Skeletal muscle satellite cell (primary cell): ENCODE measurements at regions not wholly inside any gene's neighbourhood (a gene's known extent, or its start where the extent isn't known, plus 50 kb on each side); places are given as distances from the start of the nearest gene placed in this dataset.

ENCODE experiments used
- H3K27me3 ChIP-seq: 2 replicates; pipeline ENCODE4 v1.7.0; 2013; ENCODE audit warnings: low read length; ENCODE audit not compliant: control insufficient read depth, insufficient read depth
- H3K36me3 ChIP-seq: 2 replicates; pipeline ENCODE4 v1.7.0; 2013; ENCODE audit warnings: mild to moderate bottlenecking, control low read depth, low read length; ENCODE audit not compliant: insufficient read depth
- H3K4me1 ChIP-seq: 2 replicates; pipeline ENCODE4 v1.7.0; 2013; ENCODE audit warnings: low read length; ENCODE audit not compliant: control insufficient read depth, insufficient read depth
- H3K4me2 ChIP-seq: 2 replicates; pipeline ENCODE4 v1.7.0; 2013; ENCODE audit warnings: mild to moderate bottlenecking, low read length
- H3K4me3 ChIP-seq: 2 replicates; pipeline ENCODE4 v1.7.0; 2013; ENCODE audit warnings: low read length
- H3K9ac ChIP-seq: 2 replicates; pipeline ENCODE4 v1.7.0; 2013; ENCODE audit warnings: mild to moderate bottlenecking, low read depth, low read length, moderate library complexity
- H3K9me3 ChIP-seq: replicated peaks from 2 replicates; pipeline ENCODE4 v1.7.0; 2013; ENCODE audit warnings: mild to moderate bottlenecking, control low read depth, low read length

DNA sequence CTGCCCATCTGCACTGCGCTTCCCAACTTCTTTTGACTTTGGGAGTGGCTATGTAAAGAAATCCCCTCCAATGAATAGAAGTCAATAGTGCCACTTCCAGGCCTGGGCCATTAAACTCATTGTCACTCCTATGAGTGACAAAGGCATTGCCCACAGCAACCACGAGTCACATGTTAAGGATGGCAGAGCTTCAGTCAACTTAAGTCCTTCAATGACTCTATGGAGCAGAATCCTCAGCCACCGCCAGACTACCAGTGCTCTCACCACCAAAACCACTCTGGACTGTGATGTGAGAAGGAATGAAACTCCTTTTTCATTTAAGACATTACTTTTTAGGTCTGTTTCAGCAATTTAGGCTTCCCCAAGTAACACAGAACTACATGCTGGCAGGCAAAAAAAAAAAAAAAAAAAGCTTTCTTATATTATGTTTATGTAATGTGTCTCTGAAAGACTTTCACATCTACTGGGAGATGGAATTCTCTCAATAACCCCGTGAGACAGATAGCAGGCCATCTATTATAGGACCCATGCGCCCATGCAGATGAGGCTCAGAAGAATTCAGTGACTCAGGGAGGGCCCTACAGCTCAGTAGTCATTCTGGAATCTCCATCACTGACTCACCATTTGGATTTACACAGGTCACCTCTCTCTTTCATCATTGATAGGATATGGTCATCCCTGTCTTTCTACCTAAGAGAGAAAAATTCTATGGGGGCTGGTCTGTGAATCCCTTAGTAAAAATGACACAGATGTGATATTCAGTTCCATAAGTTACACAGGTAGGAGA lies 180.5 kb downstream of the CEMIP2 start:
- Histone ChIP-seq H3K4me3 (no peak overlapping the region), H3K9me3 (no peaks in the 10 kb centered on the region), H3K4me2 (no peak overlapping the region), H3K36me3 (no peaks in the 10 kb centered on the region), H3K9ac (no peak overlapping the region), H3K4me1 (no peaks in the 10 kb centered on the region), H3K27me3 (no peaks in the 10 kb centered on the region)

DNA sequence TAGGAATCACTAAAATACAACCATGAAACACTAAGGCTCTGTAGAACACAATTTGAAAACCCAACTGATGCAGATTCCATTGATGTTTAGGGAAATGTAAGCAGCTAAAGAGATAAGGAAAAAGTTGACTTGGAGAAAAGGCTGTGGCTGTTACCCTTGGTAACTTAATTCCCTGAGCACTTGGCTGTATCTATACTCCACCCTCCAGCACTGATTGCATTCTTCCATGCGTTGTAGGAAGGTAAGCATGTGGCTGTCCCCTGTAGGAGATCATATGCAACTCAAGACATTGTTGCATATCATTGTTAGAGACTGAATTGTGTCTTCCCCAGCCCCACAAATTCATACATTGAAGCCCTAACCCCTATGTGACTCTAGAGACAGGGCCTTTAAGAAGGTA lies 184.5 kb downstream of the CEMIP2 start:
- Histone ChIP-seq H3K9me3 (no peaks in the 10 kb centered on the region), H3K27me3 (peaks cover 3% of the 10 kb centered on the region), H3K36me3 (no peaks in the 10 kb centered on the region), H3K4me3 (no peak overlapping the region), H3K4me1 (no peaks in the 10 kb centered on the region), H3K4me2 (no peak overlapping the region), H3K9ac (no peak overlapping the region)

DNA sequence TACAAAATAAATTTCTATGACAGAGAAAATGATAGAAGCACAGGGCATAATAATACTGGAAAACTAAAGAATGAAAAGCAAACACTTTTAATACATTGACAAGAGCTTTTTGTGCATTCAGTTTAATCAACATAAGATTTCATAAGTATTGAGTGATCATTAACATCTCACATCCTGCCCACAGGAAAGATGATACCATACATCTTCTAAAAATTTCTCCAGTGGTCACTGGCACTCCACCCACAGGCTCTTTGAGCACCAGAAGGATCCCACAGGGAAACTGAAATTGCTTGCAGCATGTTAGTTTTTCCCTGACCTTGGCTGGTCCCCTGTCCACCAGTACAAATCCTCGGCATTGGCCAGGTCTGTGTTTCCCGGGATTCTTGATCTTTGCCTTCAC lies 186.0 kb downstream of the CEMIP2 start:
- Histone ChIP-seq H3K4me3 (no peak overlapping the region), H3K4me1 (no peaks in the 10 kb centered on the region), H3K9me3 (no peaks in the 10 kb centered on the region), H3K4me2 (no peak overlapping the region), H3K36me3 (no peaks in the 10 kb centered on the region), H3K9ac (no peak overlapping the region), H3K27me3 (peaks cover 3% of the 10 kb centered on the region)

DNA sequence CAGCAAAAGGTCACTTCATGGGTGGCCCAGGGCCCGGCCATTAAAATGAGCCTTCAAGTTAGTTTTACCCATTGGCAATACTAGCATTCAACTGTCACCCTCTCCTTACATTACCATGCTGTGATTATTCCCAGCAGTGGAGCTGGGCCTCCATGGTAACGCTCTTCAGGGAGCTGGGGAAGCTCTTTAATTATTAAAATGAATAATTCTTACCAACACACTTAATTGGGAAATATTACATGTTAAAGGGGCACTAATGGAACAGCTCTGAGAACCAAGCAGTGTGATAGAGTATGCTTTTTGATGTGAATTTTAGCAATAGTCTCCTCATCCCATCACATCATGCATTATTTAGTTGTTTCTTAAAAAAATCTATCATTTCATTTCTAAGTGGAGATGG lies 187.2 kb downstream of the CEMIP2 start:
- no peak overlapping the region for H3K4me2 ChIP-seq
- H3K4me1 ChIP-seq: no peaks in the 10 kb centered on the region
- H3K4me3 ChIP-seq: no peak overlapping the region
- no peaks in the 10 kb centered on the region for H3K36me3 ChIP-seq
- H3K27me3 ChIP-seq: peaks cover 3% of the 10 kb centered on the region
- no peak overlapping the region for H3K9ac ChIP-seq
- no peaks in the 10 kb centered on the region for H3K9me3 ChIP-seq

DNA sequence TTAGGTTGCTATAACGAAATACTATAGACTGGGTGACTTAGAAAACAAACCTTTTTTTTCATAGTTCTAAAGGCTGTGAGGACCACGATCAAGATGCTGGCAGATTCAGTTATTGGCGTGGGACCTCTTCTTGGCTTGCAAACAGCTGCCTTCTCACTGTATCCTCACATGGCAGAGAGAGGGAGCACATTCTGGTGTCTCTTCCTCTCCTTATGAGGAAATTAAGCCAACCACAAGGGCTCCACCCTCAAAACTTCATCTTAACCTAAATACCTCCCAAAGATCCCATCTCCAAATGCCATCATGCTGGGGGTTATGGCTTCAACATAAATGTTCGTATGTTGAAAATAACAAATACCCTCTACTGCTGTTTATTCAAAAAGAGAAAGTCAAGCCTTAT lies 197.1 kb downstream of the CEMIP2 start:
- no peaks in the 10 kb centered on the region for H3K9me3 ChIP-seq
- peaks cover 3% of the 10 kb centered on the region for H3K27me3 ChIP-seq
- H3K4me3 ChIP-seq: no peak overlapping the region
- H3K36me3 ChIP-seq: no peaks in the 10 kb centered on the region
- no peak overlapping the region for H3K9ac ChIP-seq
- no peak overlapping the region for H3K4me2 ChIP-seq
- H3K4me1 ChIP-seq: no peaks in the 10 kb centered on the region

DNA sequence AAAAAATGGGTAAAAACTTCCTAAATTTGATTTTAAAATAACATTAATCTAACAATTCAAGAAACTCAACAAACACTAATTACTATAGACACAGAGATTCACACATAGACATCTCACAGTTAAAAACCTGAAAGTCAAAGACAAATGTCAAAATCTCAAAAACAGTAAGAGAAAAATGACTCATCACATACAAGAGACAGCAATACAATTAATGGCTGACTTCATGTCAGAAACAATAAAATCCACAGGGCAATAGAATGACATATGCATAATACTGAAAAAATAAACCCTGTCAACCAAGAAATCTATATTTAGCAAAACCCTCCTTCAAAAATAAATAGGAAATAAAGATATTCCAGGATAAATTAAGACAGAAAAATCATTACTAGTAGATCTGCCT lies 200.4 kb downstream of the CEMIP2 start:
- no peaks in the 10 kb centered on the region for H3K4me1 ChIP-seq
- no peaks in the 10 kb centered on the region for H3K9me3 ChIP-seq
- H3K9ac ChIP-seq: no peak overlapping the region
- no peaks in the 10 kb centered on the region for H3K36me3 ChIP-seq
- H3K4me3 ChIP-seq: no peak overlapping the region
- no peaks in the 10 kb centered on the region for H3K27me3 ChIP-seq
- H3K4me2 ChIP-seq: no peak overlapping the region

DNA sequence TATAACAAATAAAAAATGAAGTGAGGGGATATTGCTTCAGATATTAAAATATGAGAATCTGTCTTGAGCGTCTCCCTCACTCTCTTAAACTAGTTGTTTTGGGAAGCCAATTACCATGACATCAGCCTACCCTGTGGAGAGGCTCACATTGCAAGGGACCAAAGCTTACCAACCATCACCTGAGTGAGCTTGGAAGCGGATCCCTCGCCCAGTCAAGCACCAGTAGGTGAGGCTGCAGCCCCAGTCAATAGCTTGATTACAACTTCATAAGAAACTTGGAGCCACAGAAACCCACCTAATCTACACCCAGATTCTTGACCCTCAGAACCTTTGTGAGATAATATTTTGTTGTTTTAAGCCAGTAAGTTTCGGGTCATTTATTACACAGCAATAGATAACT lies 206.2 kb downstream of the CEMIP2 start:
- Histone ChIP-seq H3K36me3 (no peaks in the 10 kb centered on the region), H3K9me3 (no peaks in the 10 kb centered on the region), H3K27me3 (peaks cover 4% of the 10 kb centered on the region), H3K4me3 (no peak overlapping the region), H3K9ac (no peak overlapping the region), H3K4me2 (no peak overlapping the region), H3K4me1 (no peaks in the 10 kb centered on the region)

DNA sequence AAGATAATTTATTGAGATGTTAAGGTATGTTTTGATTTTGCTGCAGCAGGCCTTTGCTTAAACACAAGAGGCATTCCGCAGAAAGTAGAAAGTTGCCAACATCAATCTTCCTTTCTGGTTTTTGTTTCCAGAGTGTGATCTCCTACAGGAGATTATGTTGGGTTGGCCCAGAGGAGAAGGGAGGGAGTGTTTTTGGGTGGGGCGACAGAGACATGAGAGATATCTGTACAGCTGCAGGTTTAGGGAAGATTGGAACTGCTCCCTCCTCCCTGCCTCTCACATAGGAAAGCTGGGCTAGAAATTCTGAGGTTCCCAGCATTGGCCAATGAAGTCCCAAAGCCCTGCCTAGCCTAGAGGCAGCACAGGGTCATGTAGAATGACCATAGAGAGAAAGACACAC lies 211.0 kb downstream of the CEMIP2 start:
- Histone ChIP-seq H3K9ac (no peak overlapping the region), H3K4me3 (no peak overlapping the region)

DNA sequence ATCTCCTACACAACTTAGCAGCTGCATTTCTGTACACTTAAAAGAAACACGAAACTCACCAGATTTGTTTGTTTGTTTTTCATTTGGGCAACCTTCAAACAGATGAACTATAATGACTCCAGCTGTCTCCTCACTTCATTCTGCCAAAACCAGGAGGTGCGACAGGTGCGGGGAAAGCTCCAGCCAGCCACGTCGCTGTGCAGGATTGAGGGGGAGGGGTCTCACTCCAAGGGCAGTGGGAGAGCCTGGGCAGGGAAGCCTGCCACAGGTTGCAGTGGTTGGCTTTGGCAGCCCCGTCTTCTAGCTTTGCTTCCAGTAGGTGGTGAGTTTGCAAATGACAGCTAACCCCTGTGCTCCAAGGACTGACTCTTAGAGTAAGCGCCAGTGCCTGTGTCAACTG lies 215.8 kb downstream of the CEMIP2 start:
- no peaks in the 10 kb centered on the region for H3K4me1 ChIP-seq

More for the DNA sequence above, 211.0 kb downstream of the CEMIP2 start:
- H3K36me3 ChIP-seq: no peaks in the 10 kb centered on the region
- H3K9me3 ChIP-seq: no peaks in the 10 kb centered on the region
- H3K27me3 ChIP-seq: peaks cover 4% of the 10 kb centered on the region
- H3K4me1 ChIP-seq: no peaks in the 10 kb centered on the region
- H3K4me2 ChIP-seq: no peak overlapping the region

DNA sequence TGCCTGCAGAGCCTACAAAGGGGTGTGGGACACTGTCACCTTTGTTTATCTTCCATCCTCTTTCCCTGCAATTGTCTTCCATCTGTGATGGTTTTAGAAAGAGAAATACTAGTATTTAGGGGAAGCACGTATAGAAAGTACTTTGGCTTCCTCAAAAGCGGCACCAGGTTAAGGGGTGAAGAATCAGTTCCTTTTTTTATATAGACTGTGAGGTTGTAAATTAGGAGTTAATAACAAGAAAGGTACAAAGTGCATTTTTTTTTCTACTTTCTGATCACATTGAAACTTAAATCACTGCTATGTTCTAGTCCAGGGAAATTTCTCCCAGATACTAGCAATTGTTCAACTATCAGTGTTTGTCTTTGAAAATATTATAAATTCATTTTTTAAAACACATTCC lies 219.3 kb downstream of the CEMIP2 start:
- no peaks in the 10 kb centered on the region for H3K9me3 ChIP-seq
- peaks cover 5% of the 10 kb centered on the region for H3K27me3 ChIP-seq
- H3K4me2 ChIP-seq: no peak overlapping the region
- H3K36me3 ChIP-seq: no peaks in the 10 kb centered on the region
- no peak overlapping the region for H3K4me3 ChIP-seq
- no peak overlapping the region for H3K9ac ChIP-seq
- no peaks in the 10 kb centered on the region for H3K4me1 ChIP-seq

More for the DNA sequence above, 215.8 kb downstream of the CEMIP2 start:
- no peak overlapping the region for H3K4me2 ChIP-seq
- no peak overlapping the region for H3K4me3 ChIP-seq
- H3K27me3 ChIP-seq: peaks cover 5% of the 10 kb centered on the region
- no peaks in the 10 kb centered on the region for H3K36me3 ChIP-seq
- no peaks in the 10 kb centered on the region for H3K9me3 ChIP-seq
- no peak overlapping the region for H3K9ac ChIP-seq

DNA sequence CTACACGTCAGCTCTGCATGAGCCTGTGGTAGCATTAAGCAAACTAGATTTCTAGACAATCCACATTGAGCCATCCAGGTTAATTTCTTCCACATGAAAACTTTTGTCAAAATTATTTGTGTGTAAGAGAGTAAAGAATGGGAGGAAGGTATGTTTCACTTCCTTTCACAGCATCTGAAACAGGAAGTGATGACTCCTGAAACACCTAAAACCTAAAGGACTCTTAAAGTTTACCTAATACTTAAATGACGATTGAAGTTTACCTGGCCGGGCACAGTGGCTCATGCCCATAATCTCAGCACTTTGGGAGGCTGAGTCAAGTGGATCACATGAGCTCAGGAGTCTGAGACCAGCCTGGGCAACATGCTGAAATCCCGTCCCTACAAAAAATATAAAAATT lies 223.8 kb downstream of the CEMIP2 start:
- no peak overlapping the region for H3K4me2 ChIP-seq
- no peaks in the 10 kb centered on the region for H3K9me3 ChIP-seq

DNA sequence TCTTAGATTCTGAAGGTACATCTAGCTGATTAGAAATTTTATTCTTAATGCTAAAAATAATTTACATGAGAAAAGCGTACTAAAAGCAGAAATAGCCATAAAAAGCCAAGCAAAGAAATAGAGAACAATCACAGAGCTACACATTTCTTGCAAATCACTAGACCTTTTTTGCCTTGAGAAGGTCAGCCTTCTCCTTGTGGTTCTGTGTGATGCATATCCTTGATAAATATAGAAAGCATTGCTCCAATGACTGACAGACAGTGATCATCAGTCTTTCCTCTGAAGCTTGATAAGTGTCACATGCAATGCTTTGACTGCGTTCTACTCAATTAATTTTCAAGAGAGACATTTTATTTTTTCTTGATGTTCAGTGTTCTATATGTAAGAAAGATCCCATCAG lies 226.9 kb downstream of the CEMIP2 start:
- H3K36me3 ChIP-seq: no peaks in the 10 kb centered on the region
- H3K9ac ChIP-seq: no peak overlapping the region
- no peaks in the 10 kb centered on the region for H3K4me1 ChIP-seq
- H3K4me3 ChIP-seq: no peak overlapping the region
- peaks cover 5% of the 10 kb centered on the region for H3K27me3 ChIP-seq
- H3K4me2 ChIP-seq: no peak overlapping the region
- H3K9me3 ChIP-seq: no peaks in the 10 kb centered on the region

More for the DNA sequence above, 223.8 kb downstream of the CEMIP2 start:
- H3K36me3 ChIP-seq: no peaks in the 10 kb centered on the region
- no peak overlapping the region for H3K9ac ChIP-seq
- peaks cover 9% of the 10 kb centered on the region for H3K27me3 ChIP-seq
- H3K4me1 ChIP-seq: no peaks in the 10 kb centered on the region
- no peak overlapping the region for H3K4me3 ChIP-seq
